Adrenal gland (tissue), 5 donors: ENCODE measurements at regions not wholly inside any gene's neighbourhood (a gene's known extent, or its start where the extent isn't known, plus 50 kb on each side); places are given as distances from the start of the nearest gene placed in this dataset.

Experiments
- CTCF ChIP-seq, 6 experiments: fragments of 450-650 bp in 4 of 6; fragments of 200-600 bp in 2 of 6; sonication (generic) in 1 of 6; IDR thresholded peaks; 1 replicate in 5 of 6; 2 replicates in 1 of 6; pipeline versions ENCODE4 v1.5.1 to v1.8.0; 2016 to 2021; ENCODE audit warnings: antibody characterized with exemption in 6 of 6, mild to moderate bottlenecking in 2 of 6, moderate library complexity in 1 of 6
- POLR2A ChIP-seq, 2 donors: fragments of 450-650 bp; IDR thresholded peaks; one replicate each; pipeline ENCODE4 v1.6.1; 2017; ENCODE audit warnings: antibody characterized with exemption in 2 of 2, mild to moderate bottlenecking in 2 of 2, moderate library complexity in 1 of 2
- donor health status: DM: no; HTN: no; CAD: no.

- TF ChIP-seq CTCF (IDR thresholded peaks at IDR 0.05), result no peak
- no peak for TF ChIP-seq POLR2A (IDR thresholded peaks at IDR 0.05)
Measured at GRCh38 chr7:88431882-88432281, 125.2 kb upstream of the STEAP4 start.
